ELF-1 (cell line): ENCODE measurements at regions not wholly inside any gene's neighbourhood (a gene's known extent, or its start where the extent isn't known, plus 50 kb on each side); places are given as distances from the start of the nearest gene placed in this dataset.

Experiments used
- DNase-seq: peaks from one replicate; pipeline ENCODE4 v3.0.0-alpha.2; 2016; ENCODE audit warnings: low read depth, low spot score

DNA sequence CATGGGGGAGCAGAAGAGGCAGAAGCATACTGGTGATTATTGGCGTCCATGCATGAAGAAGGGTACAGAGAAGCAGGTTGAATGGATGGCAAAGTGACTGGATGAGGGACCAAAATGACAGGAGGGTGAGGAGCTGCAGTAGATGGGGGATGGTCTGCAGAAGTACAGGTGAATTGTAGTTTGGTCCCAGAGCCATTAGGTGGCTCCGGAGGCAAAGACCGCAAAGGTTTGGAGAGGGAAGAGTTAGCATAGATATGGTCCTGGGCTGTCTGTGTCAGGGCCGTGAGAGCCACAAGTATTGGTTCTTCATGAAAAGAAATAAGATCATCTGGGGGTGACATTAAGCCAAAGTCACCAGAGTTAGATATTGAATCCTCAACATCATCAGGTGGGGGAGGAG is 59.0 kb upstream of the ZNF726 start:
- peak; percentile 16 for DNase-seq

GRCh38 chr19:23851966-23852365 is 62.7 kb upstream of the ZNF726 start:
- peak; percentile 3 for DNase-seq

DNA sequence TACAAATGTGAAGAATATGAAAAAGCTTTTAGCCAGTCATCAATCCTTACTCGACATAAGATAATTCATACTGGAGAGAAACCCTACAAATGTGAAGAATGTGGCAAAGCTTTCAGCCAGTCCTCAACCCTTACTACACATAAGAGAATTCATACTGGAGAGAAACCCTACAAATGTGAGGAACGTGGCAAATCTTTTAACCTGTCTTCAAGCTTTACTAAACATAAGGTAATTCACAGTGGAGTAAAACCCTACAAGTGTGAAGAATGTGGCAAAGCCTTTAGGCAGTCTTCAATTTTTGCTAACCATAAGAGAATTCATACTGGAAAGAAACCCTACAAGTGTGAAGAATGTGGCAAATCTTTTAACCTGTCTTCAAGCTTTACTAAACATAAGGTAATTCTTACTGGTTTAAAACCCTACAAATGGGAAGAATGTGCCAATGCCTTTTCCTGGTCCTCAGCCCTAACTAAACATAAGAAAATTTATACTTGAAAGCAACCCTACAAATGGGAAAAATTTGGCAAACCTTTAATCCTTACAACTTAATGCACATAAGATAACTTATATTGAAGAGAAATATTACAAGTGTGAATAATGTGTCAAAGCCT is 74.1 kb upstream of the ZNF681 start:
- no peak for DNase-seq

GRCh38 chr19:23823952-23824389 is 65.3 kb upstream of the ZNF681 start:
- DNase-seq: peak; percentile 82

DNA sequence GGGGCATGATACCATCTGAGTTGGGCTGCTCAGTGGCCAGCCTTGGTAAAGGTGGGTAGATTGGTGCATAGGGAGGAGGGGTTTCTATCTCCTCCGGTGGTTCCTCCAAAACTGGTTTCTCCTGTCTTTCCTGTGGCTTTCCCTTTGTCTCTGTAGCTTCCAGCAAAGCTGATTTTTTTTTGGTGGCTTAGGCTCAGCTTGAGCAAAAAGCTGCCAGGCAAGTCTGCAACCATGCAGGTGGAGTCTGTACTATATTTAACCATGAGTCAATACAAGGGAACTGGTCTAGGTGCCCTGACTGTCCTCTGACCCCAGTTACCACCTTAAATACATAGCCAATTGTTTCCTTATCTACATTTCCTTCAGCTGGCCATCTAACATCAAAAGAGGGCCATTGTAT is 64.0 kb upstream of the ZNF681 start:
- DNase-seq: peak; percentile 89

DNA sequence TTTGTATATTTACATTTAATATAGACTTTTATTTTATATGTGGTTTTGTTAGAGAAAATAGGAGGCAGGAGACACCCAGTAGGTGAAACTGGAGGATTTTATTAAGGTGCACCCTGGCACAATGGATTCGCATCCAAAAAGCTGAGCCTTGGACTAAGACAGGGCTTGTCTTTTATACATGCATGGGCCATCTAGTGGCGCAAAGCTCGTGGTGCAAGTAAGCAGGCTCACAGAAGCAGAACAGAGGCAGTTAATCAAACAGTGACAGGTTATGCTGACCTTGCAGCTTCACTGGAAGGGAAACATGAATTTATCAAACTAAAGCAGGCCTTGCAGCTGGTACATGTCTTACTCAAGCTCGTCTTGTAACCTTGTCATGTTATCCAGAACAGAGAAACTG is 58.8 kb upstream of the ZNF681 start:
- DNase-seq: peak; percentile 47

DNA sequence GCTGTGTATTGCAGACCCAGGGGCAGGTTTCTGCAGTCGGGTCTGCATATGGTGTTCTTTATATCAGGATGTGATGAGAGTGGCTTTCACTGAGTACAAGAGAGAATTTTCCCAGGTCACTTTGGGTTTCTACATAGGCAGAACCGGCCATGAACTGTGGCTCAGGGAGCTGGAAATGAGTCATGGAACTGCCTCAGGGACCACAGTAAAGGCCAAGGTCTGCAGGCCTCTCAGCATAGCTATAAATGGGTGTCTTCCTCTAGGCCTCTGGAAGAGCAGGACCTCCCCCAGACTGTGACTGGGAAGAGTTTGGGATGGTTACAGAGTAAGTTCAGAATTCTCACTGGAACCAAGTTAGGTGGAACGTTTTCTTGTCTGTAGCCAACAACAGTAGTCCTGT is 51.8 kb upstream of the ZNF681 start:
- peak; percentile 45 for DNase-seq
